ENCODE measurements at regions not wholly inside any gene's neighbourhood (a gene's known extent, or its start where the extent isn't known, plus 50 kb on each side); places are given as distances from the start of the nearest gene placed in this dataset.

- Histone ChIP-seq H4K20me1 (ENCODE audit: insufficient read depth) (no peaks in the 10 kb centered on the region), H3K79me2 (ENCODE audit: low read depth) (no peaks in the 10 kb centered on the region), H2AFZ (no peak overlapping the region), H3K4me2 (no peak overlapping the region), H3K27ac (no peak overlapping the region), H3K36me3 (ENCODE audit: low read depth) (no peaks in the 10 kb centered on the region), H3K9me2 (ENCODE audit: insufficient read depth) (no peaks in the 10 kb centered on the region), H3K4me3 (no peak overlapping the region), H3K4me1 (replicated peaks; ENCODE audit: insufficient read depth) (no peaks in the 10 kb centered on the region), H3K9me3 (ENCODE audit: insufficient read depth, low read depth) (no peaks in the 10 kb centered on the region), H3F3A (ENCODE audit: insufficient read depth, low read depth) (no peaks in the 10 kb centered on the region), H3K27me3 (ENCODE audit: insufficient read depth, low read depth) (no peaks in the 10 kb centered on the region)
- no peak for TF ChIP-seq EZH2 (IDR thresholded peaks at IDR 0.05; ENCODE audit: low read depth)
- TF ChIP-seq, protein P1, sequence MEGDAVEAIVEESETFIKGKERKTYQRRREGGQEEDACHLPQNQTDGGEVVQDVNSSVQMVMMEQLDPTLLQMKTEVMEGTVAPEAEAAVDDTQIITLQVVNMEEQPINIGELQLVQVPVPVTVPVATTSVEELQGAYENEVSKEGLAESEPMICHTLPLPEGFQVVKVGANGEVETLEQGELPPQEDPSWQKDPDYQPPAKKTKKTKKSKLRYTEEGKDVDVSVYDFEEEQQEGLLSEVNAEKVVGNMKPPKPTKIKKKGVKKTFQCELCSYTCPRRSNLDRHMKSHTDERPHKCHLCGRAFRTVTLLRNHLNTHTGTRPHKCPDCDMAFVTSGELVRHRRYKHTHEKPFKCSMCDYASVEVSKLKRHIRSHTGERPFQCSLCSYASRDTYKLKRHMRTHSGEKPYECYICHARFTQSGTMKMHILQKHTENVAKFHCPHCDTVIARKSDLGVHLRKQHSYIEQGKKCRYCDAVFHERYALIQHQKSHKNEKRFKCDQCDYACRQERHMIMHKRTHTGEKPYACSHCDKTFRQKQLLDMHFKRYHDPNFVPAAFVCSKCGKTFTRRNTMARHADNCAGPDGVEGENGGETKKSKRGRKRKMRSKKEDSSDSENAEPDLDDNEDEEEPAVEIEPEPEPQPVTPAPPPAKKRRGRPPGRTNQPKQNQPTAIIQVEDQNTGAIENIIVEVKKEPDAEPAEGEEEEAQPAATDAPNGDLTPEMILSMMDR (conservative IDR thresholded peaks at IDR 0.05), result no peak
- intact Hi-C loops (cut with micrococcal nuclease; ENCODE audit: unreplicated experiment), result no loop called here
- BruUV-seq (replicated peaks), result no TSS peak
- ChIA-PET CTCF (no interaction called here), POLR2A (ENCODE audit: unreplicated experiment) (no interaction called here)
- DNase-seq, result no peak
Observed at GRCh38 chr12:91824991-91825390, 320.7 kb downstream of the BTG1 start.

DNA sequence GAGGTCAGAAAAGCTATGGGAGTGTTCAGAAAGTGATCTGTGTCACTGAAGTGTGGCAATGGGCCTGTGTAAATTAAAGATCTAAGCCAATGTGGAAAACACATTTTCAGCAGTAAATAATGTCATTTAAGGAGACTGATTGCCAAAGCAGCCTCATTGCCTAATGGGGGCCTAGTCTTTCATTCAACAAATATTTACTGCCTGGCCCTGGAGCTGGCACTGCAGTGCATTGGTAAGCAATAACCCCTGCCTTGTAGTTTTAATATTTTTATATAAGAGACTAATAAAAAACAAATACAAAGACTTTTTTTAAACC lies 326.6 kb downstream of the BTG1 start:
- Histone ChIP-seq H3K4me2 (no peak overlapping the region), H3K27me3 (ENCODE audit: insufficient read depth, low read depth) (no peaks in the 10 kb centered on the region), H3K9me2 (ENCODE audit: insufficient read depth) (no peaks in the 10 kb centered on the region), H3K27ac (no peak overlapping the region), H3K4me3 (no peak overlapping the region), H3K9me3 (ENCODE audit: insufficient read depth, low read depth) (no peaks in the 10 kb centered on the region), H3F3A (ENCODE audit: insufficient read depth, low read depth) (no peaks in the 10 kb centered on the region), H4K20me1 (ENCODE audit: insufficient read depth) (no peaks in the 10 kb centered on the region), H3K36me3 (ENCODE audit: low read depth) (no peaks in the 10 kb centered on the region), H3K79me2 (ENCODE audit: low read depth) (no peaks in the 10 kb centered on the region), H2AFZ (no peak overlapping the region), H3K4me1 (replicated peaks; ENCODE audit: insufficient read depth) (peaks cover 18% of the 10 kb centered on the region)
- TF ChIP-seq EZH2 (IDR thresholded peaks at IDR 0.05; ENCODE audit: low read depth), result no peak
- TF ChIP-seq, protein P1 (conservative IDR thresholded peaks at IDR 0.05), result no peak
- BruUV-seq (replicated peaks), result no TSS peak
- POLR2A ChIA-PET (ENCODE audit: unreplicated experiment), result no interaction called here
- intact Hi-C loops (cut with micrococcal nuclease; ENCODE audit: unreplicated experiment), result no loop called here
- no peak for DNase-seq
- CTCF ChIA-PET, result no interaction called here

DNA sequence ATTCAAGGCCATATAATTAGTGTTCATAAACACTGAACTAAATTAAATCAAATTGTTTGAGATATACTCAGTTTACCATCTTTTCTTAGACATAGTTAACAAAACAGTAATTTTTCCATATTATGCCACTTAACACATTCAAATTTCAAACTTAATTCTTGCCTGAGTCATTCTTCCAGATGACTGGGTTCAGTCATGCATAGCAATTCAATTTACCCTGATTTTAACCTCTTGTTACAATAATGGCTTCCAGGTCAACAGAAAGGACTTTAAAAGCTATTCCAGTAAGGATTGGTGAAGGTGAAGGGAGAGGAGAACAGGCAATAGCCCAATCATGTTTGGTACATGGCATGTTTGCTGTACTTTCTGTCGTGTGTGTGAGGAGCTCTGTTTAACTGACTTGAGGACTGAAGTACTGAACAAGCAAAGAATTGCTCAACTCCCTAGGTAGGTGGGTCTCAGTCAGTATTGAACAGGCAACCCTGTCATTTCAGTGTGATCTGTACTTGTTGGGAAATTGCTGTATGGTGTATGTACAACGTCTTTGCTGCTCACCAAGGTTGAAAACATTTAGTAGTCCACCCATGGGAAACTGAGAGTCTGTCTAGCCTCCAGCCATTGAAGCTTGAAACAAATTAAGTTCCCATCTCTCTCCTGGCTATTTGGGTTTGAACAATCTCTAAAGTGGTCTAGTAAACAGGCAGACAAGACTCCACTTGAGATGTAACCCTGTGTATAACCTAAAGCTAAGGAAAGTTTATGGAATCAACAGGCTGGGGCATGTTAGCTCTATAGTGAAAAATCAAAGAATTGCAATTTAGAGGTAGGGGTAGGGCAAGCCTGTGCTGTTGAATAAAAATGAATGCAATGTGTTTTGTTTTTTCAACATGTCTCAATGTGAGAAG lies 327.2 kb downstream of the BTG1 start:
- no peaks in the 10 kb centered on the region for H3K79me2 ChIP-seq (ENCODE audit: low read depth)
- 0 out of 2 replicates have a peak overlapping the region, but pooled peaks have one; percentile 26 for H3K4me2 ChIP-seq
- intact Hi-C loops (cut with micrococcal nuclease; ENCODE audit: unreplicated experiment), result no loop called here
- no peaks in the 10 kb centered on the region for H3K9me3 ChIP-seq (ENCODE audit: insufficient read depth, low read depth)
- ChIA-PET POLR2A (ENCODE audit: unreplicated experiment) (interaction anchor here (0.6 kb wide), 1 partner anchor 10 kb away, joined by 3 read pairs; no protein-coding TSS in a partner anchor), CTCF (no interaction called here)
- BruUV-seq (replicated peaks), result no TSS peak
- H3K9me2 ChIP-seq (ENCODE audit: insufficient read depth), result no peaks in the 10 kb centered on the region
- H3K4me3 ChIP-seq, result no peak overlapping the region
- no peak overlapping the region for H3K27ac ChIP-seq
- no peaks in the 10 kb centered on the region for H3K27me3 ChIP-seq (ENCODE audit: insufficient read depth, low read depth)
- no peak overlapping the region for H2AFZ ChIP-seq
- peaks cover 18% of the 10 kb centered on the region for H3K4me1 ChIP-seq (replicated peaks; ENCODE audit: insufficient read depth)
- H3K36me3 ChIP-seq (ENCODE audit: low read depth), result no peaks in the 10 kb centered on the region
- H4K20me1 ChIP-seq (ENCODE audit: insufficient read depth), result no peaks in the 10 kb centered on the region
- H3F3A ChIP-seq (ENCODE audit: insufficient read depth, low read depth), result no peaks in the 10 kb centered on the region
- DNase-seq, result peak in 1 of 2 experiments; percentile 36
- TF ChIP-seq, protein P1 (conservative IDR thresholded peaks at IDR 0.05), result no peak
- TF ChIP-seq EZH2 (IDR thresholded peaks at IDR 0.05; ENCODE audit: low read depth), result no peak

Measured in PC-9 (cell line).